ENCODE measurements at regions not wholly inside any gene's neighbourhood (a gene's known extent, or its start where the extent isn't known, plus 50 kb on each side); places are given as distances from the start of the nearest gene placed in this dataset.

- H3K9me3 Mint-ChIP-seq, result peaks cover 0 to 2% of the 10 kb centered on the region in 2 experiments; a peak in 1 of 5 replicates
- H3K79me1 ChIP-seq (ENCODE audit: insufficient read depth, low read depth, low read length, poor library complexity, severe bottlenecking), result no peaks in the 10 kb centered on the region
- H3K23ac ChIP-seq (ENCODE audit: insufficient read length, low read depth, low read length), result no peak overlapping the region
- H2AFZ ChIP-seq (ENCODE audit: low read length), result no peak overlapping the region
- DNase-seq, result no peak
- H4K8ac ChIP-seq (replicated peaks; ENCODE audit: insufficient read length, low read depth, low read length), result no peak overlapping the region
- no peak overlapping the region for H2BK15ac ChIP-seq (ENCODE audit: low read depth, low read length)
- H3K9ac ChIP-seq (ENCODE audit: extremely low read depth, insufficient read length, low read length), result no peak overlapping the region
- H3K18ac ChIP-seq (ENCODE audit: insufficient read length, low read depth, low read length), result no peak overlapping the region
- H2BK12ac ChIP-seq (ENCODE audit: insufficient read length, low read depth, low read length), result no peak overlapping the region
- no peak overlapping the region for H3K27ac Mint-ChIP-seq
- no peak overlapping the region for H4K5ac ChIP-seq (ENCODE audit: insufficient read length, low read depth, low read length)
- H3K36me3 Mint-ChIP-seq (ENCODE audit: insufficient read depth in 1 of 3, low read depth in 3 of 3), result no peaks in the 10 kb centered on the region
- no peak overlapping the region for H3K14ac ChIP-seq (ENCODE audit: insufficient read depth, low read length)
- TF ChIP-seq CTCF (conservative IDR thresholded peaks at IDR 0.05), result no peak
- no peaks in the 10 kb centered on the region for H3K4me1 ChIP-seq (ENCODE audit: insufficient read depth, low read length)
- H2BK120ac ChIP-seq (ENCODE audit: low read depth, low read length, poor library complexity, severe bottlenecking), result no peak overlapping the region
- H3K4ac ChIP-seq (ENCODE audit: low read depth, low read length), result no peak overlapping the region
- H3K27me3 Mint-ChIP-seq (ENCODE audit: low read depth), result no peaks in the 10 kb centered on the region
- H3K4me2 ChIP-seq (ENCODE audit: insufficient read depth, insufficient read length, low read length), result no peak overlapping the region
- no peaks in the 10 kb centered on the region for H3K27me3 ChIP-seq (ENCODE audit: insufficient read depth, low read length)
- H3K4me3 Mint-ChIP-seq, result no peak overlapping the region
- peaks cover 14 to 19% of the 10 kb centered on the region in 2 experiments for H3K4me1 Mint-ChIP-seq
- WGBS (ENCODE audit: extremely low coverage, insufficient read length, low lambda C conversion rate), result no CpG with 5 or more reads among the region's 1 CpG
- H4K91ac ChIP-seq (ENCODE audit: insufficient read length, low read depth, low read length), result no peak overlapping the region
- no peak overlapping the region for H2BK20ac ChIP-seq (ENCODE audit: low read depth, low read length, poor library complexity, severe bottlenecking)
- H2BK5ac ChIP-seq (ENCODE audit: insufficient read length, low read length), result no peak overlapping the region
- no peaks in the 10 kb centered on the region for H3K79me2 ChIP-seq (ENCODE audit: insufficient read depth, low read length)
- H3K23me2 ChIP-seq (ENCODE audit: insufficient read length, low read depth, low read length, poor library complexity, severe bottlenecking), result no peaks in the 10 kb centered on the region
- no peak overlapping the region for H3T11ph ChIP-seq (ENCODE audit: low read length)
- no peak overlapping the region for H2AK5ac ChIP-seq (ENCODE audit: insufficient read length, low read length)
- H3K9me3 ChIP-seq (ENCODE audit: control insufficient read depth, low read depth, low read length), result no peaks in the 10 kb centered on the region
- no peak overlapping the region for H3K27ac ChIP-seq (ENCODE audit: insufficient read length, low read depth, low read length)
- no peak overlapping the region for H3K56ac ChIP-seq (ENCODE audit: insufficient read length, low read depth, low read length)
- no peaks in the 10 kb centered on the region for H4K20me1 ChIP-seq (ENCODE audit: control insufficient read depth, insufficient read depth, insufficient read length)
These were observed 714.8 kb downstream of the EPM2A start for GRCh38 chr6:145020543-145020942.

All from H9 (cell line).